Coronary artery (tissue), 2 donors: ENCODE measurements at regions not wholly inside any gene's neighbourhood (a gene's known extent, or its start where the extent isn't known, plus 50 kb on each side); places are given as distances from the start of the nearest gene placed in this dataset.

ENCODE experiments used
- DNase-seq: peaks from one replicate; pipeline ENCODE4 v3.0.0-alpha.2; 2017; ENCODE audit warnings: low spot score
- H3K27ac ChIP-seq, 2 donors: fragments of 200-600 bp; sonication (generic); one replicate each; pipeline ENCODE4 v1.5.1; 2016 to 2019
- H3K4me3 ChIP-seq: fragments of 200-600 bp; sonication (generic); 2 replicates; pipeline ENCODE4 v1.5.1; 2016; ENCODE audit warnings: mild to moderate bottlenecking, moderate library complexity
- TF ChIP-seq, protein P1 (sequence below): fragments of 200-600 bp; sonication (generic); IDR thresholded peaks from one replicate; pipeline ENCODE4 v1.5.1; 2019; ENCODE audit warnings: antibody characterized with exemption

DNA sequence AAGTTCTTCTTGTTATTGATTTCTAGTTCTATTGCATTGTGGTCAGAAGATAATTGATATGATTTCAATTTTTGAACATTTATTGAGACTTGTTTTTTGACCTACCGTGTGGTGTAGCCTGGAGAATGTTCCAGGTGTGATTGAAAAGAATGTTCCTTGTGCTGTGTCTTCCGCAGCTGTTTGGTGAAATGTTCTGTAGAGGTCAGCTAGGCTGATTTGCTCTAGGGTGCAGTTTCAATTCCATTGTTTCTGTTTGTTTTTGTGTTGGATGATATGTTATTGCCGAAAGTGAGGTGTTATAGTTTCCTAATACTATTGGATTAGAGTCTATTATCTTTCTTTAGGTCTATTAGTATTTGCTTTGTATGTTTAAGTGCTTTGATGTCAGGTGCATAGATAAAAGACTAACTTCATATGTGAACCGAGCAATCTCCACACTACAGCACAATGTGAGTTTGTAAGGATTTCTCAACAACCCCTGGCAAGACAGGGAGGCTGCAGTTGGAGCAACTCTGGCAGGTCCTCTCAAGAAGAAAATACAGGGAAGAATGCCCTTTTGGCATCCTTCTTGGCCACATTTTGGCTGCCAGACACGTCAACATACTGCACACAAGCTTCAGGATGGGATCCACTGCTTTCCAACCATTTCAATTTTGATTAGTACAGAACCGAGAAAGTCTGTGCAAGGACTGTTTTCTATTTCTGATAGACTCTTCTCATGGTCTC is 320.7 kb downstream of the RNF144B start:
- DNase-seq, result no peak
- Histone ChIP-seq H3K27ac (no peak overlapping the region), H3K4me3 (no peak overlapping the region)
- TF ChIP-seq, protein P1, sequence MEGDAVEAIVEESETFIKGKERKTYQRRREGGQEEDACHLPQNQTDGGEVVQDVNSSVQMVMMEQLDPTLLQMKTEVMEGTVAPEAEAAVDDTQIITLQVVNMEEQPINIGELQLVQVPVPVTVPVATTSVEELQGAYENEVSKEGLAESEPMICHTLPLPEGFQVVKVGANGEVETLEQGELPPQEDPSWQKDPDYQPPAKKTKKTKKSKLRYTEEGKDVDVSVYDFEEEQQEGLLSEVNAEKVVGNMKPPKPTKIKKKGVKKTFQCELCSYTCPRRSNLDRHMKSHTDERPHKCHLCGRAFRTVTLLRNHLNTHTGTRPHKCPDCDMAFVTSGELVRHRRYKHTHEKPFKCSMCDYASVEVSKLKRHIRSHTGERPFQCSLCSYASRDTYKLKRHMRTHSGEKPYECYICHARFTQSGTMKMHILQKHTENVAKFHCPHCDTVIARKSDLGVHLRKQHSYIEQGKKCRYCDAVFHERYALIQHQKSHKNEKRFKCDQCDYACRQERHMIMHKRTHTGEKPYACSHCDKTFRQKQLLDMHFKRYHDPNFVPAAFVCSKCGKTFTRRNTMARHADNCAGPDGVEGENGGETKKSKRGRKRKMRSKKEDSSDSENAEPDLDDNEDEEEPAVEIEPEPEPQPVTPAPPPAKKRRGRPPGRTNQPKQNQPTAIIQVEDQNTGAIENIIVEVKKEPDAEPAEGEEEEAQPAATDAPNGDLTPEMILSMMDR, result no peak

DNA sequence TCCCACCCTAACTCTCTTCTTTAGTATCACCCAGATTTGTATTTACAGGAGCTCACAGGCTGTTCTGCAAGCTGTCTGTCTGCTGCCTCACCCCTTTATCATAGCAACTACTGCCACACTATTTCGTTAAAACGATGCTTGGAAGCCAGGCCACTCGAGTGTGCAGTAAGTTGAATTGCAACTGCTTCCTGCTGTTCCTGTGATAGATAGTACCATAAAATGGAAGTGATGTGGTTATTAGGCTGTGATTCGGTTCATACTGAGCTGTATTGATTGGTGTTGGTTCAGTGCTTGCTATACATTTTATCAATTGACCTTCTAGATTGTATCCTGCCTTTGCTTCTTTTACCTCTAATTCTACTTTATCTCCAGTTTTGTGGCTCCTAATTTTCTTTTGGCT is 325.4 kb downstream of the RNF144B start:
- H3K4me3 ChIP-seq, result no peak overlapping the region
- no peak for DNase-seq
- TF ChIP-seq, protein P1, result no peak
- no peak overlapping the region for H3K27ac ChIP-seq

DNA sequence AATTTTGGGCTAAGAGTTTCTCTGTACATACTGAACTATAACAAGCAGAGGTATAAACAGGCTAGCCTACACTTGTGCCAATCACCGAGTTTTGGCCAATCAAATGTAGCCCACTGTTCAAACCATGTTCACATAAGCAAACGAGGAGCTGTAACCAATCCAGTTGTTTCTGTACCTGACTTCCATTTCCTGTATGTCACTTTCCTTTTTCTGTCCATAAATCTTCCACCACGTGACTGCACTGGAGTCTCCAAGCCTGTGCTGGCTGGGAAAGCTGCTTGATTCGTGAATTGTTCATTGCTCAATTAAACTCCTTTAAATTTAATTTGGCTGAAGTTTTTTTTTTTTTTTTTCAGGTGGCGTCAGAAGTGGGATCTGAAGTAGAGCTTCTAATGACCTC is 332.9 kb downstream of the RNF144B start:
- TF ChIP-seq, protein P1, result no peak
- no peak overlapping the region for H3K4me3 ChIP-seq
- DNase-seq, result no peak
- H3K27ac ChIP-seq, result no peak overlapping the region

DNA sequence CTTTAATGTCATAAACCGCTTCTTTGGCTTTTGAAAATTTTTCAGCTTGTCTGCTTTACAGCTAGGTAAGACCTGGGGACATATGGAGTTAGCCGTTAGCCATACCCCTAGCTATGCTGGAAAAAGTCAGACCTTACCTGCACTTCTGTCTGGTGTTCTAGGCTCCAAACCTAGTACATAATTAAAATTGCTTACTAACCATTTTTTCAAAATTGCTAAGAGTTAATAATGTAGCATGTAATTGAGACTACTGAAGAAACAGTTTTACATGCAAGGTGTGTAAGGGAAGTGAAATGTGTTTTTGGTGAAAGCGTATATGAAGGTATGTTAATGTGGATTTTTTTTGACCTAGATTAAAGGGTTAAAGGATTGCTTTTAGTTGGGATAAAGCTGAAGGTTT is 336.9 kb downstream of the RNF144B start:
- DNase-seq, result no peak
- Histone ChIP-seq H3K27ac (no peak overlapping the region), H3K4me3 (no peak overlapping the region)
- TF ChIP-seq, protein P1, result no peak

DNA sequence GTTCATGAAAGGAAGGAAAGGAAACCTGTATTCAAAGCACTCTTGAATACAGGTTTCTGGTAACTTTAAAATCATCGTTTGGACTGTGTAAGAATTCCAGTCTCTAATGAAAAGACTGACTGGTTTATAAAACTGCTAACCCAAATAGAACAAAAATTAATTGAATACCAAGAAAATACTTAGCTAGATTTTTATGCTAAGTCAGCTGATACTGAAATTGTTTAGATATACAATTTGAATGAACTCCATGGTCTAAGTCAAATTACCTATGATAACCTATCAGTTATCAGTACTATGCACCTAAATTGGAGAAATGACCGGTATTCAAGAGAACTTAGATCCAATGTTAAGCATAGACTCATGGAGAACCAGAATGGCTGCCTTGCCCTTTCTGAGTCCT is 338.3 kb downstream of the RNF144B start:
- TF ChIP-seq, protein P1, result no peak
- H3K4me3 ChIP-seq, result no peak overlapping the region
- H3K27ac ChIP-seq, result no peak overlapping the region
- DNase-seq, result no peak

DNA sequence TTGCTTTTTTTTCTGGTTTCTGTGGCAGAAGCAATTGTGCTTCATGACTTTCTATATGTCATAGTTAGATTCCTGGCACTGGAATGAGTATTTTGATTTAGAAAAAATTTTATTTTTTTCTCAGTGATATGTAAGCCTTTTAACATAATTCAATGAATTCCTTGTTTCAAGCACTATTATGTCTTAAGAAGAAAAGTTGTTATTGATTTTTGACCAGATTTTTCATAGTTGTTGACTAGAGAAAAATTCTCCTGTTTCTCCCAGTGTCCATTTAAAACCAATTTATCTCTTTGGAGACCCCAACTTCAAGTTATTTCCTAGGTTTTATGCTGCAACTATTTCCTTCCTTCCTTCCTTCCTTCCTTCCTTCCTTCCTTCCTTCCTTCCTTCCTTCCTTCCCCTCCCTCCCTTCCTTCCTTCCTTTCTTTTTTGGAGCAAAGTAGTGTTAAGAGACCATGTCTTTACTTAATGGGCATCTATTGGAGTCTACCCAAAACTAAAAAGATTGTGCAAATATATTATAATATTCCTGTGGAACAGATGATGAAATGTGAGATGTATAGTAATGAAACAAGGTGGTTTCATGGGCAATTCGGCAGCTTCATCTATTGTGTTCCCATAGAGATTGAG is 346.9 kb downstream of the RNF144B start:
- TF ChIP-seq, protein P1, result no peak

DNA sequence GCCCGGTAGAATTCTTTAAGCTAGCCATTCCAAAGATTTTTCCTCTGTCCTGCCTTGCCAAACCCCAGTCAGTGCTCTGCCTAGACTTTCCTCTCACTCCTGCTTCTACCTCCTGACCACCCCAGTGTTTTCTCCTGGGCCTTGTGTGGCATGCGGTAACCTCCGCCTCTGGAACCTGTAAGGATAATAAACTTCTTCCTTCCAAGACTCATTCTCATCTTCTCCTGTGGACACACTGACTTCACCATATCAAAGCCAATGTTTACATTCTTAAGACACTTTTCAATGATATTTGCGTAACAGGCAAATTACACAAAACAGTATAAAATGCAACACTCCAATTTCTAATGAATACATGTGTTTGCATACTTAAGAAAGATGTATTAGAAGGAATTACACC is 354.6 kb downstream of the RNF144B start:
- no peak overlapping the region for H3K4me3 ChIP-seq
- no peak overlapping the region for H3K27ac ChIP-seq
- DNase-seq, result no peak
- TF ChIP-seq, protein P1, result no peak

More for the DNA sequence above, 346.9 kb downstream of the RNF144B start:
- Histone ChIP-seq H3K27ac (no peak overlapping the region), H3K4me3 (no peak overlapping the region)
- DNase-seq, result no peak
